ENCODE measurements at regions not wholly inside any gene's neighbourhood (a gene's known extent, or its start where the extent isn't known, plus 50 kb on each side); places are given as distances from the start of the nearest gene placed in this dataset.

- H3K4me3 ChIP-seq (ENCODE audit: low read length), result no peak overlapping the region
- no peak for TF ChIP-seq CTCF (conservative IDR thresholded peaks at IDR 0.05; ENCODE audit: low read length)
- no peak for DNase-seq (ENCODE audit: low read depth)
These were observed 1516.4 kb downstream of the AACS start for GRCh38 chr12:126581655-126582054.

- no peak for DNase-seq (ENCODE audit: low read depth)
- no peak for TF ChIP-seq CTCF (conservative IDR thresholded peaks at IDR 0.05; ENCODE audit: low read length)
These were observed 1517.0 kb downstream of the AACS start for GRCh38 chr12:126582231-126582630.

GRCh38 chr12:126588586-126589249 lies 1523.5 kb downstream of the AACS start:
- no peak for DNase-seq (ENCODE audit: low read depth)
- no peak for TF ChIP-seq CTCF (conservative IDR thresholded peaks at IDR 0.05; ENCODE audit: low read length)
- H3K4me3 ChIP-seq (ENCODE audit: low read length), result no peak overlapping the region

More at GRCh38 chr12:126582231-126582630, 1517.0 kb downstream of the AACS start:
- no peak overlapping the region for H3K4me3 ChIP-seq (ENCODE audit: low read length)

GRCh38 chr12:126591533-126591932 lies 1526.3 kb downstream of the AACS start:
- DNase-seq (ENCODE audit: low read depth), result no peak
- no peak for TF ChIP-seq CTCF (conservative IDR thresholded peaks at IDR 0.05; ENCODE audit: low read length)
- no peak overlapping the region for H3K4me3 ChIP-seq (ENCODE audit: low read length)

DNA sequence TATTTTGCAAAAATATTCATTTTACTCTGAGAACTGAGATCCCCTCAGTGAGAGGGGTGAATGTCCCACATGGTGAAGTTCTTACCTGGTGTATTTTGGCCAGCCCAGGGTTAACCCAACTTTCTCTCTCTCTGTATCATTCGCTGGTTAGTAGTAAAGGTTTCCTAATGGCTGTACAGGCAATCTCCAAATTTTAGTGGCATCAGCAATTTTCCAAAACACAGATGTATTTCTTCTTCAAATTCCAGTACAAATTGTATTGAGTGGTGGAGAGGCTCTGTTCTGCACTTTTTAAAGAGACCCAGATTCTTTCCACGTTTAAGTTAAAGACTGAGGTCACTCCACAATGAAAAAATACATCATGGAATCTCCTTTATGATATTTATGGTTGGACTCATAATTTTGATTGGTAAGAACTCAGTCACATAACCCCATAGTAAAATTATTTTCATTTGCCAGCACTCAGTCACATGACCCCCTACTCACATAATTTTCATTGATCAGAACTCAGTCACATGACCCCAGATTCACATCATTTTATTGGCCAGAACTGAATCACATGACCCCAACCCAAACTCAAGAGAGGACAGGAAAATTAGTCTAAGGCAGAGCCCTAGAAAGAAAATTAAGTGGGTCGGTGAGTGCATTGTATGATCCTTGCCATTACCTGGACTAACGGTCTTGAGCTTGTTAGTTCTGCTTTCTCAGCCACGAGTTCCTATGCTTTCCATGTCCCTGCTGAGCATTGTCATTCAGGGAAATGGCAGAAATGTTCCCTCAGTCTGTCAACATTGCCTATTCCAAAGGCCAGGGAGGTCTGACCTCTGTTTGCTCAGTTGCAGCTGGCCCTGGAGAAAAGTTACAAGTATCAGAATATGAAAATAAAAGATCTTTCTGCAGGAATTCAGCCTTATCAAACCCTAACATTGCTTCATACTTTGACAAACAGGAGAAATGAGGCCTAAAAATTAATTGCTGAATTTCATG lies 1536.2 kb downstream of the AACS start:
- DNase-seq (ENCODE audit: low read depth), result no peak
- H3K4me3 ChIP-seq (ENCODE audit: low read length), result no peak overlapping the region
- TF ChIP-seq CTCF (conservative IDR thresholded peaks at IDR 0.05; ENCODE audit: low read length), result no peak

DNA sequence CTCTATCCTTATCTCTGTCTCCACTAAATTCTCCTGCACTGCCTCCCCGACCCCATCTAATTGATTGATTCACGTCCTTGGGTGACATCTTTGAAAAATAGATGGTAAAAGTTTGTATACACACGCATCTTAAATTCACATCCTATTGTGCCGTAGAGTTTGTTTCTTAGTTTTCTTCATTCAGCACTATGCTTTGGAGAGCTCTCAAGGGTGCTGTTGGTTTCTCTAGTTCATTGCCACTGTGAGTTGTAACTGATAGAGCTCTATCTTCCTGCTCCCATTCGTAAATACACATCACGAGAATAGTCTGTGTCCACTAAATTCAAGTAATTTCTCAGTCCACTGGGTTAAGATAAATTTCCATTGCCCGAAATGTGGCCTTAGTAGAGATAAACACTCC lies 1537.4 kb downstream of the AACS start:
- no peak for TF ChIP-seq CTCF (conservative IDR thresholded peaks at IDR 0.05; ENCODE audit: low read length)
- H3K4me3 ChIP-seq (ENCODE audit: low read length), result no peak overlapping the region
- no peak for DNase-seq (ENCODE audit: low read depth)

Data from AG10803 (cell line).